Suprapubic skin (tissue), 4 donors: ENCODE measurements at regions not wholly inside any gene's neighbourhood (a gene's known extent, or its start where the extent isn't known, plus 50 kb on each side); places are given as distances from the start of the nearest gene placed in this dataset.

Experiments used
- POLR2A ChIP-seq, 2 donors: fragments of 450-650 bp; IDR thresholded peaks; one replicate each; pipeline ENCODE4 v1.6.1; 2017; ENCODE audit warnings: antibody characterized with exemption in 2 of 2, mild to moderate bottlenecking in 2 of 2, moderate library complexity in 2 of 2
- POLR2AphosphoS5 ChIP-seq, 3 donors: sonication (generic); formaldehyde crosslinking; IDR thresholded peaks; one replicate each; pipeline ENCODE4 v1.6.1; 2017; ENCODE audit warnings: antibody characterized with exemption in 3 of 3
- TF ChIP-seq, protein P1 (sequence below), 2 donors: fragments of 200-600 bp in 1 of 2; fragments of 450-650 bp in 1 of 2; sonication (generic) in 1 of 2; IDR thresholded peaks; one replicate each; pipeline ENCODE4 v1.5.1; 2016 to 2019; ENCODE audit warnings: antibody characterized with exemption in 2 of 2, mild to moderate bottlenecking in 1 of 2, moderate library complexity in 1 of 2

GRCh38 chr4:84379917-84380641 lies 119.0 kb downstream of the NKX6-1 start:
- TF ChIP-seq, protein P1, sequence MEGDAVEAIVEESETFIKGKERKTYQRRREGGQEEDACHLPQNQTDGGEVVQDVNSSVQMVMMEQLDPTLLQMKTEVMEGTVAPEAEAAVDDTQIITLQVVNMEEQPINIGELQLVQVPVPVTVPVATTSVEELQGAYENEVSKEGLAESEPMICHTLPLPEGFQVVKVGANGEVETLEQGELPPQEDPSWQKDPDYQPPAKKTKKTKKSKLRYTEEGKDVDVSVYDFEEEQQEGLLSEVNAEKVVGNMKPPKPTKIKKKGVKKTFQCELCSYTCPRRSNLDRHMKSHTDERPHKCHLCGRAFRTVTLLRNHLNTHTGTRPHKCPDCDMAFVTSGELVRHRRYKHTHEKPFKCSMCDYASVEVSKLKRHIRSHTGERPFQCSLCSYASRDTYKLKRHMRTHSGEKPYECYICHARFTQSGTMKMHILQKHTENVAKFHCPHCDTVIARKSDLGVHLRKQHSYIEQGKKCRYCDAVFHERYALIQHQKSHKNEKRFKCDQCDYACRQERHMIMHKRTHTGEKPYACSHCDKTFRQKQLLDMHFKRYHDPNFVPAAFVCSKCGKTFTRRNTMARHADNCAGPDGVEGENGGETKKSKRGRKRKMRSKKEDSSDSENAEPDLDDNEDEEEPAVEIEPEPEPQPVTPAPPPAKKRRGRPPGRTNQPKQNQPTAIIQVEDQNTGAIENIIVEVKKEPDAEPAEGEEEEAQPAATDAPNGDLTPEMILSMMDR (IDR thresholded peaks at IDR 0.05): no peak
- no peak for TF ChIP-seq POLR2A (IDR thresholded peaks at IDR 0.05)
- no peak for TF ChIP-seq POLR2AphosphoS5 (IDR thresholded peaks at IDR 0.05)
